K562 (cell line): ENCODE measurements at regions not wholly inside any gene's neighbourhood (a gene's known extent, or its start where the extent isn't known, plus 50 kb on each side); places are given as distances from the start of the nearest gene placed in this dataset.

Experiments used
- CCNT2 ChIP-seq: IDR thresholded peaks from 2 replicates; pipeline ENCODE4 v1.6.1; 2011; ENCODE audit warnings: borderline replicate concordance, low read depth, mild to moderate bottlenecking, moderate library complexity, mixed read lengths, low read length; ENCODE audit not compliant: insufficient read length; ENCODE audit errors: extremely low read depth
- CTCF ChIP-seq, 3 experiments: IDR thresholded peaks in 2 of 3; conservative IDR thresholded peaks in 1 of 3; 2 replicates each; pipeline ENCODE4 v1.5.1; 2011 to 2012; ENCODE audit warnings: low read length in 3 of 3, mild to moderate bottlenecking in 3 of 3, control low read depth in 2 of 3, improper control_type of control experiment in 1 of 3, inconsistent platforms in 1 of 3, low read depth in 1 of 3, mixed read lengths in 1 of 3, moderate library complexity in 1 of 3; ENCODE audit not compliant: insufficient read depth in 2 of 3
- EZH2 ChIP-seq: IDR thresholded peaks from 2 replicates; pipeline ENCODE4 v1.6.1; 2012; ENCODE audit warnings: low read depth, mild to moderate bottlenecking, inconsistent platforms, low read length, borderline replicate concordance
- HNRNPK ChIP-seq: fragments of 200-400 bp; formaldehyde crosslinking; IDR thresholded peaks from one replicate; pipeline ENCODE4 v1.6.1; 2018; ENCODE audit warnings: mild to moderate bottlenecking, low read depth, low read length; ENCODE audit not compliant: poor library complexity, severe bottlenecking
- MAFK ChIP-seq: IDR thresholded peaks from 2 replicates; pipeline ENCODE4 v1.6.1; 2011; ENCODE audit warnings: low read length, improper control_type of control experiment
- REST ChIP-seq, 2 experiments: fragments of 450-650 bp; formaldehyde crosslinking in 1 of 2; IDR thresholded peaks; 2 replicates each; pipeline versions ENCODE4 v1.4.0 to v1.6.1; 2014 to 2020; ENCODE audit warnings: mild to moderate bottlenecking in 2 of 2, borderline replicate concordance in 1 of 2, low read depth in 1 of 2
- YY1 ChIP-seq, 3 experiments: IDR thresholded peaks; 2 replicates each; pipeline ENCODE4 v1.6.1; 2011; ENCODE audit warnings: low read length in 2 of 3, mild to moderate bottlenecking in 2 of 3, moderate library complexity in 2 of 3, borderline replicate concordance in 1 of 3, control low read depth in 1 of 3, low read depth in 1 of 3; ENCODE audit not compliant: insufficient read depth in 3 of 3, insufficient replicate concordance in 2 of 3, control insufficient read depth in 1 of 3, insufficient read length in 1 of 3; ENCODE audit errors: extremely low read depth in 1 of 3

- TF ChIP-seq CTCF (IDR thresholded peaks at IDR 0.05 in 2 of 3, conservative IDR thresholded peaks at IDR 0.05 in 1 of 3; ENCODE audit: insufficient read depth in 2 of 3, low read depth in 1 of 3, low read length in 3 of 3) (peak; percentile 10 to 32 (median 16); a peak in 2 of 6 replicates), REST (IDR thresholded peaks at IDR 0.05; ENCODE audit: borderline replicate concordance) (peak; percentile 35; the same call in 1 of the 2 replicates), REST (CRISPR knock-in tag; IDR thresholded peaks at IDR 0.05; ENCODE audit: low read depth) (no peak), MAFK (no peak), HNRNPK (no peak), CCNT2 (no peak), EZH2 (no peak), YY1 (IDR thresholded peaks at IDR 0.05; ENCODE audit: borderline replicate concordance in 1 of 3, control insufficient read depth in 1 of 3, extremely low read depth in 1 of 3, insufficient read depth in 3 of 3, insufficient read length in 1 of 3, insufficient replicate concordance in 2 of 3, low read depth in 1 of 3, low read length in 2 of 3) (no peak)
Observed at GRCh38 chr12:76713130-76713529, 50.8 kb upstream of the ZDHHC17 start.
